Fibroblast of the aortic adventitia (primary cell): ENCODE measurements at regions not wholly inside any gene's neighbourhood (a gene's known extent, or its start where the extent isn't known, plus 50 kb on each side); places are given as distances from the start of the nearest gene placed in this dataset.

Experiments used
- DNase-seq: peaks from one replicate; pipeline ENCODE4 v3.0.0-alpha.2; 2010; ENCODE audit warnings: low read depth
- H3K4me3 ChIP-seq: 2 replicates; pipeline ENCODE4 v1.5.1; 2011; ENCODE audit warnings: low read depth, mild to moderate bottlenecking, control low read depth, low read length, moderate library complexity
- CTCF ChIP-seq: IDR thresholded peaks from 2 replicates; pipeline ENCODE4 v1.5.1; 2011; ENCODE audit warnings: mild to moderate bottlenecking, low read length, control low read depth, inconsistent platforms; ENCODE audit not compliant: insufficient read depth

- peak; percentile 65 for DNase-seq
- TF ChIP-seq CTCF, result no peak
- H3K4me3 ChIP-seq, result no peak overlapping the region
These were observed 179.1 kb downstream of the BLID start for GRCh38 chr11:121936781-121937447.

GRCh38 chr11:121936370-121936769 lies 179.6 kb downstream of the BLID start:
- peak; percentile 56 for DNase-seq
- no peak for TF ChIP-seq CTCF
- no peak overlapping the region for H3K4me3 ChIP-seq

GRCh38 chr11:121933694-121934093 lies 182.3 kb downstream of the BLID start:
- TF ChIP-seq CTCF, result no peak
- peak; percentile 32 for DNase-seq
- H3K4me3 ChIP-seq, result no peak overlapping the region

- no peak for TF ChIP-seq CTCF
- no peak overlapping the region for H3K4me3 ChIP-seq
- DNase-seq, result no peak
These were observed 182.7 kb downstream of the BLID start for GRCh38 chr11:121933294-121933693.

- no peak overlapping the region for H3K4me3 ChIP-seq
- DNase-seq, result no peak
- no peak for TF ChIP-seq CTCF
These were observed 183.3 kb downstream of the BLID start for GRCh38 chr11:121932646-121933185.

GRCh38 chr11:121931748-121932352 lies 184.2 kb downstream of the BLID start:
- no peak for TF ChIP-seq CTCF
- DNase-seq, result no peak
- no peak overlapping the region for H3K4me3 ChIP-seq

- no peak for DNase-seq
- no peak overlapping the region for H3K4me3 ChIP-seq
- no peak for TF ChIP-seq CTCF
These were observed 184.9 kb downstream of the BLID start for GRCh38 chr11:121931121-121931520.
